HG02938 (cell line): ENCODE measurements at regions not wholly inside any gene's neighbourhood (a gene's known extent, or its start where the extent isn't known, plus 50 kb on each side); places are given as distances from the start of the nearest gene placed in this dataset.
"Not testable (repeated sequence)": the region's sequence is repeated elsewhere in the genome, so short reads cannot be mapped to it uniquely, and the experiment has no call there.

Source experiments
- ATAC-seq: cut with Tn5 transposase; IDR thresholded peaks from one replicate; pipeline ENCODE4 v1.9.1; 2021; ENCODE audit warnings: mild to moderate bottlenecking, moderate library complexity; ENCODE audit not compliant: unreplicated experiment

GRCh38 chr16:51516960-51517359 is 365.9 kb upstream of the SALL1 start:
- ATAC-seq, result not testable (repeated sequence)

GRCh38 chr16:51510416-51510815 is 359.3 kb upstream of the SALL1 start:
- ATAC-seq, result no peak

DNA sequence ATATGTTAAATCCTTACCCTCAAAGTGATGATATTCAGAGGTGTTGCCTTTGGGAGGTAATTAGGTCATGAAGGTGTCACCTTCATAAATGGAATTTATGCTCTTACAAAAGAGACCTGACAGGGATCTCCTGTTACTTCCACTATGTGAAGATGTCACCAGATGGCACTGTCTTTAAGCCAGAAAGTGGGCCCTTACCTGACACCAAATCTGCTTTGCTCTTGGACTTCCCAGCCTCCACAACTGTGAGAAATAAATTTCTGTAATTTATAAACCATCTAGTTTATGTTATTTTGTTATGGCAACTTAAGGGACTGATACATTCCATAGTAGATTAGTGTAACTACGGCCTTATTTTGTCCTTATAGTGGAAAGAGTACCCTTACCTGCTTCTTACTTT is 358.3 kb upstream of the SALL1 start:
- no peak for ATAC-seq

DNA sequence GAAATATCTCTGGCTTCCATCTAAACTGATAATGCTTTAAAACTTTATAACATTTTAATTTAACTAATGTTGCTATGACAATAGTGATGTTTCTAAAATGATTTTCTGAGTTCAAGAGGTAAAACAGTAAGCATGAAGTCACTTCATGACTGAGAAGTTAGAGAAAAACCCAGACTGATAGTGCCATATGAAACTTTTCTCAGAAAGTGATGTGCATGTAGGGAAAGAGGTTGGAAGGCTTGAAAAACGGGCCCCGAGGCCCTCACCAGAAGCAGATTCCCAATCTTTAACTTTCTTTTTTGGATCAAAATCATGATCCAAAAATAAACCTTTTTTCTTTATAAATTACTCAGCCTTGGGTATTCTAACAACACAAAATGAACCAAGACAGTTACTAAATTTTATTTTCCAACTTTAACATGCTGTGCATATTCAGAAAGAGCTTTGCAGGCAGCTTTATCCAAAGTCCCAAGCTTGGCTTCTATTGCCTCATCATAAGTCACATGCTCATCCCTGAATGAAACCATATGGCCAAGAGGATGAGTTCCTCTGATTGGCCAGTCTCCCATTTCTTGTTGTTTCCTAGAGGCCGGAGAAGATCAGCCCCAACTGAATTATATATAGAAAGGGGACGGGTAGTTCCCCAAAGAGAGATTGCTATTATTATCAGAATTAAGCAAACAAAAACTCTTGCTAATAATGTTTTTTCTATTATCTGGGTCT is 357.6 kb upstream of the SALL1 start:
- no peak for ATAC-seq

DNA sequence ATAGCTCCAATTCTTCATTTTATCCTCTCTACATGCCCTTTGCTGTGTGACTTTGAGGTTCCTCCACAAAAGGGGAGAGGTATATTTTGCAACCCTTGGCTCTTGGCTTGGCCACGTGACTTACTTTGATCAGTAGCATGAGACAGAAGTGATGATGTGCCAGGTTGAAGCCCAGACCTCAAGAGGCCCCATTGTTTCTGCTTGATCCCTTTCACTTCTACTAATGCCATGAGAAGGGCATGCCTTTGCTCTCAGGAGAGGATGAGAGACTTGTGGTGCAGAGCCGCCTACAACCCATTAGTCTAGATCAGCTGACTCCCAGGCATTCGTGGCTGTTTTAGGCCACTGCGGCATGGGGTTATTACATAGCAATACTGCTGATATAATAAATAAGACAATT is 356.2 kb upstream of the SALL1 start:
- no peak for ATAC-seq

GRCh38 chr16:51500306-51500705 is 349.2 kb upstream of the SALL1 start:
- ATAC-seq, result no peak

DNA sequence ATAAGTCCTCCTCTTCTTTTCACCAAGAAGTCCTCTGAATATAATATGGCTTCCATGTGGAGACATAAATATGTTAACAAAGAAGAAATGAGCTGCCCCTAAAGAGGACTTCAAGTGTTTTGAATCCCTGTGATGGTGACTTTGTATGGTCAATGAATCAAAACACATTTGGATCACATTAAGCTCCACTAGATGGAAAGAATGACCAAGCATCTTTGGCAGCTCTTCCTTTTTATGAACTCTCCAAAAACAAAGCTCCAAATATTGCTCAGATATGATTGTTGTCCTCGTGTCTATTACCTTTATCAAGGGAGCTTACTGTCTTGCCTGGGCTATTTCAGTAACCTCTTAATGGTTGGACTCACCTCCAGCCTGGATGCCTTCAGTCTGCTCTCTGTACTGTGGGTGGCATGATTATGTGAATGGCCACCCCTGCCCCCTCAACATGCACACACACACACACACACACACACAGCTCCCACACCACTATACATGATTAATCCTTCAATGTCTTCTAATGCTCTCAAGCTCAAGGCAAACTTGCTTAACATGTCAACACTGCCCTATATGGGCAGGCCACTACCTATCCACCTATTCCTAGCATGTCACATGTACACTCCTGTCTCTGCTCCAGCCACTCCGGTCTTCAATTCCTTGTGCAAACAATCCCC is 346.6 kb upstream of the SALL1 start:
- no peak for ATAC-seq

DNA sequence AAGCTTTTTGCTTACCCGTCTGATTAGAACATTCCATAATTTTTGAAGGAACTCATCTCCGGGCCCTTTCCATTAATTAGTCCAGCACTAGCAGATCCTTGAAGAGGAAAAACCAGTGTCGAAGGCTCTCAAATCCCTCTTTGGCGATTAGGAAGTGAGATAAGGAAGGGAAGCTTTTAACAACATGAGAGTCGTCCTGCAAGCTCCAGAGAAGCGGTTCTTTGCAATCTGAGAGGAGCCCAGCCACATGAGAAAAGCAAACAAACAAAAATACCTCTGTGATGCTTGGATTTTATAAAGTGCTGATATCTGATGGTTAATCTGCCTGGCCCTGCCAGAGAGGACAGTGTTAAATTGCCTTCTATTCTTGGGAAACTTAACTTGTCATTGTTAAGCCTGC is 339.8 kb upstream of the SALL1 start:
- no peak for ATAC-seq

DNA sequence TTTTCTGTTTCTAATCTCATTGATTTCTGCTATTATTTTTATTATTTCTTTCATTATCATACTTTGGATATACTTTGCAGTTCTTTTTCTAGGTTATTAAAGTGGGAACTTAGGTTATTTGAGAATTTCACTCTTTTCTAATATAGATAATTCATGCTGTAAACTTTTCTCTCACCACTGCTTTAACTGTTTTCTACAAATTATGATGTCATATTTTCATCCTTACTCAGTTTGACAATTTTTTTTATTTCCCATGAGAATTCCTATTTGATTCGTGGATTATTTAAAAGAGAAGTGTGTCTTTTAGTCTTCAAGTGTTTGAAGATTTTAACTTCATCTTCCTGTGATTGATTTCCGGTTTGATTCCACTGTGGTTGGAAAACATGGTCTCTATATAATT is 336.8 kb upstream of the SALL1 start:
- no peak for ATAC-seq

DNA sequence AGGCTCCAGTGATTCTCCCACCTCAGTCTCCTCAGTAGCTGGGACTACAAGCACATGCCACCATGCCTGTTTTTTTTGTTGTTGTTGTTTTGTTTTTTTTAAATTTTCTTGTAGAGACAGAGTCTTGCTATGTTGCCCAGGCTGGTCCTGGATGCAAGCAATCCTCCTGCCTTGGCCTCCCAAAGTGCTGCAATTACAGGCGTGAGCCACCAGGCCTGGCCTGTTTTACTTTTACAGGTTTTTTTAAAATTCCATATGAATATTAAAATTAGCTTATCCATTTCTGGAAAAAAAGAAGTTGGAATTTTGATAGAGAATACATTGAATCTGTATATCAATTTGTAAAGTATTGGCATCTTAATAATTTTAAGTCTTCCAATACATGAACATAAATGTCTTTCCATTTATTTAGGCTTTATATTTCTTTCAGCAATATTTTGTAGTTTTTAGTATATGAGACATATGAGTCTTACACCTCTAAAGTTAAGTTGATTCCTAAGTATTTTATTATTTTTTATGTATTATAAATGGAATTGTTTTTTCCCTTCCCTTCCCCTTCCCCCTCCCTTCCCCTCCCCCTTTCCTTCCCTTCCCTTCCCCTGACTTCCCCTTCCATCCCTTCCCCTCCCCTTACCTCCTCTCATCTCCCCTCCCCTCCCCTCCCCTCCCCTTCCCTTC is 323.5 kb upstream of the SALL1 start:
- ATAC-seq, result no peak

DNA sequence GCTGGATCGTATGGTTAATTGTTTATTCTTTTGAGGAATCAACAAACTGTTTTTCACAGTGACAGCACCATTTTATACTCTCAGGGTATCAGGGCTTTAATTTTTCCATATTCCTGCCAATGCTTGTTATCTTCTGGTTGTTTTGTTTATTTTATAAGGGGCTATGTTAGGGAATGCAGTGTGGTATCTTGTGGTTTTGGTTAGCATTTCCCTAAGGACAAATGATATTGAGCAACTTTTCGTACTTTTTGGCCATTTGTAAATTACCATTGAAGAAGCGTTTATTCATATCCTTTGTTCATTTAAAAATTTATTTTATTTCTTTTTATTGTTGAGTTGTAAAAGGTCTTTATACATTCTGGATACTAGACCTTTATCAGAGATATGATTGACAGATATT is 322.0 kb upstream of the SALL1 start:
- ATAC-seq, result no peak

- ATAC-seq, result no peak
These were observed 319.4 kb upstream of the SALL1 start for GRCh38 chr16:51470492-51470891.

GRCh38 chr16:51464996-51465395 is 313.9 kb upstream of the SALL1 start:
- ATAC-seq, result no peak

- ATAC-seq, result no peak
These were observed 310.2 kb upstream of the SALL1 start for GRCh38 chr16:51461255-51461654.

DNA sequence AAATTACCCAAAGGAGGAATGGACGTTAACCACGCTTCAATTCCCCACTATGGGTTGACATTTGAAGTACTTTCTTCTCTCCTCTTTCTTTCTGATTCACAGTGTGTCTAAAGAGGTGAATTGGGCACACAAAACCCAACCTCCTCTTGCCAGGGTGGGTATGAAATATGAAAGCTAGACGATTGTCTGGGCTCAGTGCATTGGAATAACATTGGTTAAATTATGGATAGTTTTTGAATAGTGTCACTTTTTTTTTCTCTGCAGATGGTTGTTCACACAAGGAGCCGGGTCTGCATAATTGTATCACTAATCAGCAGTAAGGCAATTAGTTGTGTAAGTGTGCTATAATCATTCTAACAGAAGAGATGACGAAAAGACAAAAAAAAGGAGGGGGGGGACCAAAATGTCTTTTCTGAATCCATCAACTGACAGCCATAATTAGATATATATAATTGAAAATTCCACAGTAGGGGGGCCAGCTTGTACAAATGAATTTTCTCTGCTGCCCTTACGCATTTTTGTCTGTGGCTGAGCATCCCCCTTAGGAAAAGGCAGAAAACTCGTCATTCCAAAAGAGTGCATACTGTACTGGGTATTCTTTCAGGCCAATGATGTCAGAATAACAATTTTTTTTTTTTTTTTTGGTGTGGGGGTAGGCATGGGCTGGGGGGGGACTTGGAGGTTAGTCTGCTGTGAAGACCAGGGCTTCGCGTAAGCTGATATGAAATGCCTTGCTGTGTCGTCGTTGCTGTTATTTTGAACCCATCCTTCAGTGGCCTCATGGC is 307.5 kb upstream of the SALL1 start:
- no peak for ATAC-seq

DNA sequence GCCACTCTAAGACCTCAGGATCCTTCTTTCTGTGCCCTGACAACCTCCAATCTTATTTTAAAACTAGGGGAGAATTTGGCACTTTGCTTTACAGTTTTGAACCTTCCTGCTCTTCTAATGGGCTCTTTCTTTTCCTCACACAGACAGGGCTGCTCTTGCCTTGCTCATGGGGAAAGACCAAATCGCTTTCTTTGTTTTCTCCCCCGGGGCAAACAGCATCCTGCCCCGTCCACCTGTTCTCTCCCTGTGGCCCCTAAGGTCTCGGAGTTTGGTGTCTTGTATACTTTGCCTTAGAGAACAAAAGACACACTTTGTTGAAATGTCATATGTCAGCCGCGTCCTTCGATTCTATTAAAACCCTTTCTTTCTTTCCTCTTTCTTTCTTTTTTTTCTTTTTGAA is 306.7 kb upstream of the SALL1 start:
- ATAC-seq, result no peak

DNA sequence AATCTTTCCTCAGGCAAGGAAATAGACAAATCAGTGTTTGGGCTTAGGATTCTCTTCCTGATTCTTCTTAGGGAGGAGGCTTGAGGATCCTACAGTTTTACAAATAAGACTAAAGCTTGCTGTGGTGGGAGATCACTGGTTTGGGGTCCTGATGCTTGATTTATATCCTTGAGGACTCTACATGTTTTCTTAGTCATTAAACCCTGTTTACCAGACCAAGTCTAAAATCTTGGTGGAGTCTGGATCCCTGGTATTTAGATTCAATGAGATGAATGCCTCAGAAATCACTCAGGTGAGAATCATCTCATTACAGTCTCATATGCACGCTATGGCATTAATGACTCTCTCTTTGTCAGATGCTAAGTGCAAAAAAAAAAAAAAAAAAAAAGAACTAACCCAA is 304.3 kb upstream of the SALL1 start:
- no peak for ATAC-seq

GRCh38 chr16:51453251-51453650 is 302.2 kb upstream of the SALL1 start:
- ATAC-seq, result no peak

DNA sequence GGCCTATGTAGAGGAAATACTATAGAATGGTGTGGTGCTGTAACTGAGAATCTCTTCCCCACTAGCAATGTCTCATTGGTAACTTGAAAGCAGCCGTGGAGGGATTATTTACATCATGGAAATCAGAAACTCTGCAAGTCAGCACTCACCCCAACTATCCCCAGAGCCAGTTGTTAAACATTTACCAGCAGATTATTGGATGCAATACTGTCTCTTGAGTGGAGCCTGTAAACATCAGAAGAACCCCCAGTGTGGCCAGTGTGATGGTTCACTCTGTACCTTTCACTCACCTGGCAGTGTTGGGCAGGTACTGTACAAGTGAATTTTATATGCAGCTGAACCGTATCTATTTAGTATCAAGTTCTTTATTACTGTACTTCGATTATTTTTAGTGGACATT is 299.8 kb upstream of the SALL1 start:
- ATAC-seq, result no peak

DNA sequence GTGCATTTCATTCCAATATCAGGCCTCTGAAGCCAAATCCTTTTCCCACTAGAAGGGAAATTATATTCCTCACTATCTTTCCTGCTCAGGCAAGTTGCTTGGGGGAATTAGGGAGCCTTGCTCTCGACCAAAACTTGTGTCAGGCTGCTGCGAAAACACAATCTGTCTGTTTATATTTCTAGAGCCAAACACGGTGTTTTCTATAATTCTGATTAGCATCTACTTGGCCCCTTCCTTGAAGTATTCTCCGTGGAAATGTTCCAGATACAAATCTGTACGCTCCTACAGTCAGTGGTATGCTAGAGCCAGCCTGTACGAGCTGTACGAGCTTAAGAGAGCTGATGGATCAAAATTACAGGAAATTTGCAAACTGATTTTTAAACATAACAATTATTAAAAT is 299.3 kb upstream of the SALL1 start:
- ATAC-seq, result no peak

- no peak for ATAC-seq
These were observed 298.4 kb upstream of the SALL1 start for GRCh38 chr16:51449441-51449840.
